Jurkat, Clone E6-1 (cell line): ENCODE measurements at regions not wholly inside any gene's neighbourhood (a gene's known extent, or its start where the extent isn't known, plus 50 kb on each side); places are given as distances from the start of the nearest gene placed in this dataset.
A peak's percentile ranks its signal among the peaks of the same experiment; 100 is the strongest.
"Not testable (repeated sequence)": the region's sequence is repeated elsewhere in the genome, so short reads cannot be mapped to it uniquely, and the experiment has no call there.

Experiments
- DNase-seq: peaks from one replicate; pipeline ENCODE4 v3.0.0-alpha.2; 2011; ENCODE audit warnings: low read depth, low spot score
- H3K4me3 ChIP-seq: 2 replicates; pipeline ENCODE4 v1.5.1; 2011; ENCODE audit warnings: mild to moderate bottlenecking, low read length, control low read depth, moderate library complexity

DNA sequence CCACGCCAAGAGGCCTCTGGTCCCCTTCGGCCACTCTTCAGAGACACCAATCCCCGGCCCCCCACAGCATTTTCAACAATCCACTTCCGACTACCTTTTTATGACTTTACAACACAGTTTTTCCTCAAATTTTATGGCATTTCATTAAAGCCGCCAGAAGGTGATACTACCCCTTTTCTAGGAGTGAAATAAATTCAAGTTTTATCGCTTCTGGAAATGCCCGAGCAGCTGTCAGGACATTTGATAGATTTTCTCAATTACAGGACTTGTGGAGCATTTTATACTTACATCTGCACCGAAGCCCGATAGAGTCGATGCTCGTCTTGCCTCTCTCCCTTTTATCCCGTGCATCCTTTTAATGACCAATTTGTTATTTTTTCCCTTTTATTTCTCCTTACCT, 108.1 kb upstream of the CREB1 start:
- DNase-seq, result no peak
- no peak overlapping the region for H3K4me3 ChIP-seq

DNA sequence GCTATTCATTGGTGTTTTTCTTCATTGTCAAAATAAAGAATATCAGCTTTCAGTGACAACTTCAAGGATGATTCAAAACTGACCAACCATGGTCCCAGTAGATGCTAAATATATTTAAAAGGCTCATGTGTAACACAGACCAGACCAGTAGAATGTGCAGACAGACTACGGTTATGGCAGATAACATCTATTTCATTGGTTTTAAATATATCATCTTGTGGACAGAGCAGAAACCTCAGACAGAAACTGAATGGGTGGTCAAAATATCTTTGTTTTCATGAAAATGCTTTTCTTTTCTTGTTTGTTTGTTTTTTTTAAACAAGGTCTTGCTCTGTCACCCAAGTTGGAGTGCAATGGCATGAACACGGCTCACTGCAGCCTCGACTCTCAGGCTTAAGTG, 107.4 kb upstream of the CREB1 start:
- no peak for DNase-seq
- H3K4me3 ChIP-seq, result no peak overlapping the region

DNA sequence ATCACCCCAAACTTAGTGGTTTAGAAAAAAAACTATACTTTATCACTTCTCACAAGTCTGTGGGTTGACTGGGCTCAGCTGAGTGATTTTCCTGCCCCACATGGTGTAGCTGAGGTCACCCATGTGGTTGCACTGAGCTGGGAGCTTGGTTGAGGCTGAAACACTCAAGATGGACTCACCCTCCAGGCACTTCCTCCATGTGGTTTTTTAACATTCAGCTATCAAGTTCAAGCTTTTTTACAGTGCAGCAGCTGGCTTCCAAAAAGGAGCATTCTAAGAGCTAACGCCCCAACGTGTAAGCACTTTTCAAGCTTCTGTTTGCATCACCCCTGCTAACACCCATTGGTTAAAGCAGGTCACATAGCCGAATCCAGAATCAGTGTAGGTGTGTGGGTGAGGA, 105.9 kb upstream of the CREB1 start:
- H3K4me3 ChIP-seq, result no peak overlapping the region
- peak; percentile 74 for DNase-seq

DNA sequence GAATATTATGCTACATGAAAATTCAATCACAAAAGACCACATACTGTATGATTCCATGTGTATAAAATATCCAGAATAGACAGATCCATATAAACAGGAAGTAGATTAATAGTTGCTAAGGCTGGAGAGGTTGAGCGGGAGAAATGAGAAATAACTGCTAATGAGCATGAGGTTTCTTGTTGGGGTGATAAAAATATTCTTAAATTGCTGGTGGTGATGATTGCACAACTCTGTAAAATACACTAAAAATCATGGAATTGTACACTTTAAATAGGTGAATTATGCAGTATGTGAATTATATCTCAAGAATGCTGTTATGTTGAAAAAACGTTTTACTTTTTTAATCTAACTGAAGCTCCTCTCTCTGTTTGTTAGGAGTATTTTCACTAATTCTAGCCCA, 101.8 kb upstream of the CREB1 start:
- no peak overlapping the region for H3K4me3 ChIP-seq
- no peak for DNase-seq

DNA sequence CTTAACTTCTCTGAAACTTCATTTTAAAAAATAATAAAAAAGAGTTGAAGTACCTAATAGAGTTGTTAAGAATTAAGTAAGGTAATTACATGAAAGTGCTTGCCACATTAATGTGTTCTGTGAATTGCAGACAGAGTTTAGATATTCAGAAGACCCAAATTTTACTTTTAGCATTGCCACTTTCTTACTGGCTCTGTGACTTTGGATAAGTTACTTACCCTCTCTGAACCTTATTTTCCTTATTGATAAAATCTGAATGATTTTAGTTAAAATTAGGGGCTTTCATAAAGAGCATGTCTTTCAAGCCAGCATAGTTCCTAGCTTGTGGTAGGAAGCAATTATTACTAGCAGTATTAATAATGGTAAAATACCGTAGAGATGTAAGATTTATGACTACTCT, 101.2 kb upstream of the CREB1 start:
- DNase-seq, result no peak
- H3K4me3 ChIP-seq, result no peak overlapping the region

DNA sequence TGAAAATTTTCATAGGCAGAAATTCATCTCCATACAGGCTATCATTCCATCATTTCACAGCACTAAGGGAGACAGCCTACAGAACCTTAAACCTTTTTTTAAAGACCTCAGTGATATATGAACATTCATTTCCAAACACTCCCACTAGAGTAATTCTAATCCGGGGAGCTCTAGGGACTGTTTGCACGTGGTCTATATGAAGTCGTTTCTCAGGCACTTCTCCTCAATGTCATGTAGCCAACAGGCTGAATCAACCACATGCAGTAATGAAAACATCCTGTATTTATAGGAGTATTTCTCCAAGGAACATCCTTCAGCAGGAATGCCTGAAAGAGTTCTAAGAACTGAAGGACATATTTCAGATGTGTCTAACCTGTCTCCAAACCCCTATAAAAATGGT, 97.3 kb upstream of the CREB1 start:
- no peak for DNase-seq
- H3K4me3 ChIP-seq, result no peak overlapping the region

DNA sequence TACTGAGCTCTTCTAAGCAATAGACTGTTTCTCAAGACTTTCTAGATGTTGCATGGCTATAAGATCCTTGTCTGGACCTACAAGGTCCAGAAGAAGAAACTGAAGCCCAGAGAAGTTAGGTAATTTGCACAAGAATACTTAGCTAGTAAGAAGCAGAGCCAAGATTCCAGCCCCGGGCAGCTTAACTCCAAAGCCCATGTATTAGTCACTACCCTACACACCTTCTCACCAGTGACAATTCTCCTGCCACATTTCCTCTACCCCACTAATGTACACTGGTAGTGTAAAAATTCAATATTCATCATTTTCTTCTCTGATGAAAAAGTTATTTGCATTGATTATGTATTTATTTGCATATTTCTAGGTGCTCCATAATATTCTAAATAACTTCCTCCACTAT, 95.5 kb upstream of the CREB1 start:
- DNase-seq, result no peak
- no peak overlapping the region for H3K4me3 ChIP-seq

DNA sequence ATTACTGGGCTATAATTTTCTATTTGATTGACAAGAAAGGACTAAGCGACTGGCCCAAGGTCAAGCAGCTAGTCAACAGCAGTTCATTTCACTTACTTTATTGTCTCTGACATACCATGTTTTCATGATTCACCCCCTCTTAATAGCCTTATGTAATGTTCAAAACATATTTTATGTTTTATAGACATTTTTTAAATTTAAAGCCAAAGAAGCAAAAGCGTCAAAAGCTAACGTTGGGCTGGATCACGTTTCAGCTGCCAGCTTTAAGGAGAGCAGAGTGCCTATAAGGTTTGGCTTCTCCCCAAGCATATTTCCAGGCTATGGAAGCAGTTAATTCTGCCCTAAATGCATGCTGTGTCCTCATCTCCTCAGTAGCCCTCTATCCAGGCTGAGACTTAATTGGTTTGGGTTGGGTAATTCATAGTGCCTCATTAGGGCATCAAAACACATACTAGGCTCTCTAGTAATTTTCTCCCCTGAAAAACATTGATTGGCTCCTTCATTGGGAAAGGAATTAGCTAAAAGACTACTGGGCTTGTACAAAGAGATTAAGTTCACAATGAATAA, 94.8 kb upstream of the CREB1 start:
- no peak for DNase-seq

DNA sequence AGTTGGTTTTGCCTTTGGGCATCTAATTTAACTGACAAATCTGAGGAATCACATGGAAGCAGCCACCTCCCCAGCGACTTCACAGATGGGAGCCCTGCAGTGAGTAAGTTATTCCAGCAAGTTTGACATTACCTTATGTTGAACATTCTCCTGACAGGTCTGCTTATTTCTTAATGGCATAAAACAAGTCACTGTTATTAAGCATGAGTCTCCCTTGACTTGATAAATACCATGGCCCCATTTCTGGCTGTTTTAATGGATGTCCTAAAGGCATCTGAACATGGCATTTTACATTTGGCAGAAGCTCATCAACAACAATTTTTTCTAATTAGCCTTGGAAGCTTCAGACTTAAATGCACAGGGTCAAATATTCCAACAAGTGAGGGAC, 92.6 kb upstream of the CREB1 start:
- no peak for DNase-seq
- H3K4me3 ChIP-seq, result no peak overlapping the region

More for the DNA sequence above, 94.8 kb upstream of the CREB1 start:
- H3K4me3 ChIP-seq, result no peak overlapping the region

DNA sequence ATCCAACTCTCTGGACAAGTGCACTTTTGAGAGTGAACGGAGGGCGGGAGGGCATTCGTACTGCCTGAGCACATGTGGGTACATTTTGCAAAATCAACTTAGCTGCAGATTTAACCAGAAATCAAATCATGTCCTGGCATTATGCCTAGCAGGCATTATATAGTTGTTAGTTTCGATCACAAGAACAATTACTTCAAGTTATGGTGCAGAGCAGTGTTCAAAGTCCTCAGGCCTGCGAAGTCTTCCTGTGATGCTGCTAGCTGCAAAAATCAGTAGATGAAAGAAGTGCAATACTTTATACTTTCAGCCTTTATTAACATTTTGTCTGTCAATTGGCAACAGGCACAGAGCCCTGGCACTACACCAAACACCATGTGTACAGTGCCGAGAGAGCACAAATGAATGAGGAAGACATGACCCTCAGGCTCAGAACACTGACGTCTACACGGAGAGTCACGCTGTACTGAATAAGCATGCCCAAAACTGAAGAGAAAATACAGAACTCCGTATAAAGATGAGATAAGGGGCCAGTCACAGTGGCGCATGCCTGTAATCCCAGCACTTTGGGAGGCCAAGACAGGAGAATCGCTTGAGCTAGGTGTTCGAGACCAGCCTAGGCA, 92.1 kb upstream of the CREB1 start:
- no peak overlapping the region for H3K4me3 ChIP-seq
- no peak for DNase-seq

DNA sequence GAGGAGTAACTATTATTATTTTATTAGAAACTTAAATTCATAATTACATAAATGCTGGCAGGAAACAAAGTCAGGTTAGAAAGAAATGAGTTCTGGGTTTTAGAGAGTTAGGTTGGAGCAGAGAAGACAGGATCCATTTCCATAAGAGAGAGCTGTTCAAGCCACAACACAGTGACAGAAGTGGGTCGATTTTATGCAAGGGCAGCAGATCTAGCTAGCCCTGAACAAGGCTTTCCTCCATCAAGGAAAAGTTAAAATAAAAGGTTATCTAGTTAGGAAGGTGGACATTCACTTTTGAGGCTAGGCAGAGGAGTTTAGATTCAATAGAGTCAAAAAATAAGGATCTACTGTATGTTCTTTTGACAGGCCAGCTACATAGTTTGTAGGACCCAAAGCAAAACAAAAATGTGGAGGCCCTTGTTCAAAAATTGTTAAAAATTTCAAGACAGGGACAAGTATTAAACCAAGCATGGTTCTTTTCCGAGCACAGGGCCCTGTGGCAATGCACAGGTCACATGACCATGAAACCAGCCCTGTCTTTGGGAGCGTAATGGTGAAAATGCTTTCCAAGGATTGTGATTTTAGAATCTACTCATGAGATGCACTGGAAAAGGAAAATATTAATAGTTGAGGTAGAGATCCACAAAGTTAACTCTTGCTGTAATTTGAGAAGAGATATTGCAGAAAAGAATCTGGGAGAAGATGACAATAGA, 91.2 kb upstream of the CREB1 start:
- DNase-seq, result no peak
- no peak overlapping the region for H3K4me3 ChIP-seq

DNA sequence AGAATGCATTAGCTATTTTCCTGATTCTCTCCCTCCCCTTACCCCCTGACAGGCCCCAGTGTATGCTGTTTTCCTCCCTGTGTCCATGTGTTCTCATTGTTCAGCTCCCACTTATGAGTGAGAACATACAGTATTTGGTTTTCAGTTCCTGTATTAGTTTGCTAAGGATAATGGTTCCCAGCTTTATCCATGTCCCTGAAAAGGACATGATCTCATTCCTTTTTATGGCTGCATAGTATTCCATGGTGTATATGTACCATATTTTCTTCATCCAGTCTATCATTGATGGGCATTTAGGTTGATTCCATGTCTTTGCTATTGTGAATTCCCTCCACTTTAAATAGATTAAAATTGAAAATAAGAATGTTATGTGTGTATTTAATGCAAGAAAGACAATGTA, 89.9 kb upstream of the CREB1 start:
- H3K4me3 ChIP-seq, DNase-seq: not testable (repeated sequence)

DNA sequence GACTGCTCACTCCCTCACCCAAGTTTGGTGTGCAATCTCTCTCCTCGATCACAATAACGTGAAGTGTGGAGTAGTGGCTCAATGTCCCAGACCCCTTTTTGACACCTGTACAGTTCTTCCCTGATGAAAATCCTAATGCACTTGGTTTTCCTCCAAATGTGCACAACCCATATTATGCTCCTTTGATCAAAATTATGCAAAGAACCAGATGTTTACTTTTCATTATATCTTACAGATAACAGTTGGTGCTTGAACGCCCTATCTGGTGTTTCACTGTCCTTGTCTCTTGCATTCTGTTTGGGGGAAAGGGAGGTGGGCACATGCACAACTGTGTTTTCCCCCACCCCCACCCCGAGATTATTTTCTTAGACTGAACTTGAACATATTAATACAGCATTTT, 85.0 kb upstream of the CREB1 start:
- H3K4me3 ChIP-seq, result no peak overlapping the region
- no peak for DNase-seq

DNA sequence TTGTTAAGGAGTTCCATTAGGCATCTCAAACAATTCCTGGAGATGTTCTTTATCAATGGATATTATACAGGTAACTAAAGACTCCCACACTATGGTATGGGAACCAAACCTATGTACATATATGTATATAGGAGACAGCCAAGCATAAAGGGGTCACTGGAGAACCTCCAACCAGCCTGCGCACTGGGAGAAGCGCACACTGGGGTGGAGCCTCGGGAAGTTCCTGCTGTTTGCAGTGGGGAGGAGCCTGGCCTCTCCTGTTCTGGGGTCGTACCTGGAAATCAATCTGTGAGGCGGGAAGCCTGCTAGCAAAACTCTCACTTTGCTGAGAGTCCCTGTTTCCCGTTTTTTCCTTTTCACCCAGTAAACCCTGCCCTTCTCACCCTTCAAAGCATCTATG, 83.1 kb upstream of the CREB1 start:
- no peak overlapping the region for H3K4me3 ChIP-seq
- DNase-seq, result no peak

DNA sequence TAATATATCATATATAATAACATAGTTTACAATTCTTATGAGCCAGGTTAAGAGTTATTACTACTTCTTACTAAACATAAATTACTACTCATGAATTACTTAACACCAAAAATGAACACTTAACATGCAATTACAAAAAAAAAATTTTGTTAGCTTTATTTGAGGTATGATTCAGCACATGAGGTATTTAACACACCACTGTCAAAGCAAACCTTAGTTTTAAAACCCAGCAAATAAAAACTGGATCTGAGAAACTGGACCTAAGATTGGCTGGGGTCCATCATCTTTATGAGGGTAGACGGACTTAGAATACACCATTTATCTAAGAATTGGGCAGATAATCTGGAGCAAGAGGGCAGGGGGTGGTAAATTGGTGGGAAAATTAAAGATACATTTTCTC, 81.8 kb upstream of the CREB1 start:
- DNase-seq, result no peak
- no peak overlapping the region for H3K4me3 ChIP-seq

DNA sequence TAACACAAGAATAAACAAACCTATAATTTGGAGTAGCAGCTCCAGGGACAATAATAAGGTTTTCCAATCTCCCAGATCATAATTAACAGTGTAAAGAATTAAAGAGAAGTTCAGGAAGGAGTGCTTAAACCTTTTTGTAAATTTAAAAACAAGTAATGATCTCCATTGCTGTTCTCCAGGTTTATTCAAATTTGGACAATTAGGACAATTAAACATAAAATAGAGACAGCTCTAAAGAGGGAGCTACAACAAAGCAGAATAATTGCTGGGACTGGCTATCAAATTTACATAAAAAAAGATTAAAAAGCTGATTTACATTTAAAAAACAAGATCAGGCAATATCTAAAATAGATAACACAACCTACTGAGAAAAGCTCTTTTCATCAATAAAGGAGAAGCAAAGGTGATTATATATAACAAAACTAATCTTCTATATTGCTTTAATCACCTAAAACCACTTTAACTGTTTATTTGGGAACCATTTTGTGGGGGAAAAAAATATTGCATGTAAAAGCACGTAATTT, 80.1 kb upstream of the CREB1 start:
- no peak for DNase-seq
- H3K4me3 ChIP-seq, result no peak overlapping the region

DNA sequence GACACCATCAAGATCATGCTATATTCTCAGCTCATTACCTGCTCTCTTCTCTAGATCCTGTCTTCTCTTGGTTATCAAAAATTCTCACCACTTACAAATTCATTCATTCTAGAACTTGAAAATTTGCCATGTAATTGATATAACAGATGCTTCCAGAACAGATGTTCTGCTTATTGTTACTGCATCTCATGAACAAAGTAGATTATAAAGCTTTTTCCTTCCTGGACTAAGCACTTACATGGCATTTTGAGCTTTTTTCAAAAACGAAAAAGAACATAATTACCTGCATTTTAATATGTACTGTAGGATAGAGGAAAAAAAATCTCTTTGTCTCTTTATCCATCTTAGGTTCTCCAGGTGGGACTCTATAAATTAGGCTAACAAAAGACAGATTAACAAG, 79.6 kb upstream of the CREB1 start:
- no peak for DNase-seq
- no peak overlapping the region for H3K4me3 ChIP-seq

DNA sequence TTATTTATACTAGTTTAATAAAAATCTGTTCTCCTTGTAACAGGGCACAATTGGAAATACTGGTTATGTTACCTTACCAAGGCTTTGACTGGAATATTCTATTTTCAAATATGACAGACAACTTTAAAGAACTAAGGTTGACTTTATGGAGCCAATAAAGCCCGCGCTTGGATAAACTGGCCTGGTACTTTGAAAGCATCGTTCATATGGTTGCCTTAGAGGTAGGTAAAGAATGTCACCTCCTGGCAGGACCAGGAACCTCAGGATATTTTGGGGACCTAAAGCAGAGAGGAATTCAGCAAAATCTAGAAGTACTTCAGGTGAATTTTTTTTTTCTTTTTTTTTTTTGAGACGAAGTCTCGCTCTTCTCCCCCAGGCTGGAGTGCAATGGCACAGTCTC, 71.2 kb upstream of the CREB1 start:
- no peak overlapping the region for H3K4me3 ChIP-seq
- DNase-seq, result no peak

DNA sequence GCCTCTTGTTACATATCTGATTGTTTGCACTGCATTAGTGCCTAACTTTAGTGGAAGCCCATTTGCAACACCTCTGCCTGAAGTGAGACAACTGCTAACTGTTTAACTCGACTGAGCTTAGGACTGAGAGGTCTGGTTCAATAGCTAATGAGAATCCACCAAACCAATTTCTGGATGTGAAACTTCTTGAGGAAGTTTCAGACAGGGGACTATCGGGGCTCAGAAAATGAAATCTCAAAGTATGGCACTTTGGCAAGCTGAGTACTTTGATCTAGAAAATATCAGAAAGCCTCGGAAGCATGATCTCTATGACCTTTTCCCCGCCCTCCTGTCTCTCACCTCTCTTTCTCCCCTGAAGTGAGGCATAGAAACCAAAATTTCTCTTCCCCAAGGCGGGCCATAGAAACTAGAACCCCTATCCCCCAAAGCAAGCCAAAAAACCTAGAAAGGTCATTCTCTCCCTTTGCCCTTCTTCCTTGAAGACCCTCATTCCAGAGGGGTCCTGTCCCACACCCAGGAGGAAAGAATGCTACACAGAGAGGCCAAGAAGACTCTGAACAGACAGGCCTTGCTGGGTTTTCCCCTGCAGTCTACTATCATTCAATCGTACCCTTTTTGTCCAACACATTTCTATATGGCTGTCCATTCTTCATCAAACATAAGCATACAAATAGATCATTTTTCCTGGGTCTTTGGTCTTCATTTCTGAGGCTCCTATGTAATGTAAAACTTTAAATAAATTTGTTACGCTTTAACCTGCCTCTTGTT, 69.6 kb upstream of the CREB1 start:
- DNase-seq, result no peak

DNA sequence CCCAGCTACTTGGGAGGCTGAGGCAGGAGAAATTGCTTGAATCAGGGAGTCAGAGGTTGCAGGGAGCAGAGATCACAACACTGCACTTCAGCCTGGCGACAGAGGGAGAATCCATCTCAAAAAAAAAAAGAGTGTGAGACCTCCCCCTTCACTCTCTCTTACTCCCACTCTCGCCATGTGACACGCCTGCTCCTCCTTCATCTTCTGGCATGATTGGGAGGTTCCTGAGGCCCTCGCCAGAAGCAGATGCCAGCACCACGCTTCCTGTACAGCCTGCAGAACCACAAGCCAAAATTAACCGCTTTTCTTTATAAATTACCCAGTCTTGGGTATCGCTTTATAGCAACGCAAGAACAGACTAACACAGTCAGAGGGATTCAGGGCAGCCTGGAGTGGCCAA, 66.3 kb upstream of the CREB1 start:
- H3K4me3 ChIP-seq, result no peak overlapping the region
- peak; percentile 70 for DNase-seq

More for the DNA sequence above, 69.6 kb upstream of the CREB1 start:
- H3K4me3 ChIP-seq, result no peak overlapping the region
